ENCODE measurements at regions not wholly inside any gene's neighbourhood (a gene's known extent, or its start where the extent isn't known, plus 50 kb on each side); places are given as distances from the start of the nearest gene placed in this dataset.
"Not testable (repeated sequence)": the region's sequence is repeated elsewhere in the genome, so short reads cannot be mapped to it uniquely, and the experiment has no call there.

GRCh38 chr2:194096402-194096801, 1560.6 kb upstream of the SLC39A10 start:
- ATAC-seq (no peak), DNase-seq (no peak)

- no peak for DNase-seq
- no peak for ATAC-seq
Observed at GRCh38 chr2:194095359-194095758, 1561.7 kb upstream of the SLC39A10 start.

DNA sequence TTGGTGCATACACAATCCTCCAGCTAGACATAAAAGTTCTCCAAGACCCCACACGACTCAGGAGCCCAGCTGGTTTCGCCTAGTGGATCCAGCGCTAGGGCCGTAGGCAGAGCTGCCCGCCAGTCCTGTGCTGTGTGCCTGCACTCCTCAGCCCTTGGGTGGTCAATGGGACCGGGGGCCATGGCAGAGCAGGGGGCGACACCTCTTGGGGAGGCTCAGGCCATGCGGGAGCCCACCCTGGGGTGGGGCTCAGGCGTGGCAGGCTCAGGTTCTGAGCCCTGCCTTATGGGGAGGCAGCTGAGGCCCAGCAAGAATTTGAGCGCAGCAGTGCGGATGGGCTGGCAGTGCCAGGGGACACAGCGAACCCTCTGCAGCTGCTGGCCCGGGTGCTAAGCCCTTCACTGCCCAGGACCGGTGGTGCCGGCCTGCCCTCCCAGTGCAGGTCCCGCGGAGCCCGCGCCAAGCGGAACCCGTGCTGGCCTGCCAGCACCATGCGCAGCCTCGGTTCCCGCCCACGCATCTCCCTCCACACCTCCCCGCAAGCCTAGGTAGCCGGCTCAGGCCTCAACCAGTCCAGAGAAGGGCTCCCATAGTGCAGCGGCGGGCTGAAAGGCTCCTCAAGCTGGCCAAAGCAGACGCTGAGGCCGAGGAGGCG, 1566.6 kb upstream of the SLC39A10 start:
- ATAC-seq: no peak
- DNase-seq: no peak

- DNase-seq (no peak), ATAC-seq (no peak)
Observed at GRCh38 chr2:194087089-194087958, 1569.7 kb upstream of the SLC39A10 start.

DNA sequence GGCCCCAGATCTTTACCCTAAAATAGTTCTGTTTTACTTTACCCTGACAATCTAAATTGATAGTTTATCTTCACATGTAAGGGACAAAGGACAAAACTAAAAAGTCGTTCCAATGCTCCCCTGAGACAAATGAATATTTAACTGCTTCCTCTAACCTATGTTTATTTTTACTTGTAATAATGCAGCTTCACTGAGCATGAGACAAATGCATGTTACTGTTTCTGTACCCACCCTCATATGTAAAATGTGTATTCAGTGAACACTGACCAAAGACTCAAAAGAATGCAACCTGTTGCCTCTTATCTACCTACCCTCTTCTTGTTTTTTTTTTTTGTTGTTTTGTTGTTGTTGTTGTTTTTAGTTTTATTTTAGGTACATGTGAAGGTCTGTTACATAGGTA, 1570.9 kb upstream of the SLC39A10 start:
- DNase-seq: no peak
- ATAC-seq: no peak

DNA sequence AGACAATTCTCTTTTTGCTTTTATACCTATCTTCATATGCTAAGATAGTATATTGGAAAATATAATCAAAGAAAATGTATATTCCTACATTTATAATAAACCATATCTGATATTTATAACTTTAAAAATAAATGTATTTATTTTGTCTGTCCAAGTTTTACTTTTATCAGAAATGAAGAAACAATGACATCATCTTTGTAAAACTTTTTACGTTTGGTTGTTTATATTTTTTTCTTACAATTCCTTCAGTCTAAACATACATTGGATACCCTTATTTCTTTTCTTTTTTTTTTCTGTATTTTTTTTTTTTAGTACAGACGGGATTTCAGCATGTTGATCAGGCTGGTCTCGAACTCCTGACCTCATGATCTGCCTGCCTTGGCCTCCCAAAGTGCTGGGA, 1577.0 kb upstream of the SLC39A10 start:
- no peak for ATAC-seq
- DNase-seq: no peak

DNA sequence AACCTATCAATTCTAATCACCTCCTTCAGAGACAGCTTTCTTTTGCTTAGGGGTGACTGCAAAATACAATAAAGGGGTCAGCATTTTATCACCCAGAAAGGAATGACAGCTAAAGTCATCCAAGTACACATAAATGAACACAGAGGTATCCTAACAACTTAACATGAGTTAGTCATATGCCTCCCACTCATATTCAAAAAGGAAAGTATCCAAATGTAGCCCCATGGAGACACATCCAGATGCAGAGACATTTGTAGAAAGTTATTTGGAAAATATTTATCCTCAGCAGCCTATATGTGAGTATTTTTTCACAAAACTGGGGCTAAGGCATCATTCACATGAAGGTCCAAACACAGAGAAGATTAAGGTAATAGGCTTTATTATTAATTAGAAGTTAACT, 1579.7 kb upstream of the SLC39A10 start:
- no peak for ATAC-seq
- DNase-seq: no peak

DNA sequence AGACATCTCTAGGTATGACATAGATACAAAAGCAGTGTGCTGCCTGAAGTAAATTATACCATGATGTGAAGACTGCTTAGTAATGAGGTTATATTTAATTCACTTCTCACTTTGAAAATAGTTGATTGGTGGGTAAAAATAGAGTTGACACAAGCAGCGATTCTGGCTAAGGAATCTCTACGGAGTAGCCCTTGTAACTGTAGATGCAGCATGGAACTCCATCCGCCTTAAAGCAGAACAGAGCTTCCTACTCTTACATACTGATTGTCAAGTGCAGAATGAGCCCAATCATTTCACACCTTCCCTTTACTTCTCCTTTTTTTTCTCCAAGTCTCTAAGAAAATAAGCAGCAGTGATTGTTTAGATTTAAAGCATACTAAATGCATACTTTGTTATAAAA, 1594.6 kb upstream of the SLC39A10 start:
- no peak for DNase-seq
- no peak for ATAC-seq

DNA sequence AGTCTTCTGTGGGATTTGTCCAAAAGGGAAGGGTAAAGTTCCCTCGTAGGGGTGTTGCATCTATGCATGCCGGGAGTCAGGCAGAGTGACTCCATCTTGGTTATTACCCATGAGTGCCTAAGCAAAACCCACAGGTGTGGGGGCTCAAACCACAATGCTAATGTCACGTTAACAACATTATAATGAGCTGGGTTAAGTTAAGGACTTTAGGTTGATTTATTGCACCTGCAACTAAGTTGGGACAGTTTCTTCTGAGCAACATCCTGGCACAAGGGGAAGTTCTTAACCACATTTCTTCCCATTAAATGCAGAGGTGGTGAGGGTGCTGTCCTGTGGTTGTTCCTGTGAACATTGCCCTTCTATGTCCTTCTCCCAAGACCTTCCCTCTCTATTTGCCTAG, 1596.8 kb upstream of the SLC39A10 start:
- ATAC-seq (no peak), DNase-seq (no peak)

DNA sequence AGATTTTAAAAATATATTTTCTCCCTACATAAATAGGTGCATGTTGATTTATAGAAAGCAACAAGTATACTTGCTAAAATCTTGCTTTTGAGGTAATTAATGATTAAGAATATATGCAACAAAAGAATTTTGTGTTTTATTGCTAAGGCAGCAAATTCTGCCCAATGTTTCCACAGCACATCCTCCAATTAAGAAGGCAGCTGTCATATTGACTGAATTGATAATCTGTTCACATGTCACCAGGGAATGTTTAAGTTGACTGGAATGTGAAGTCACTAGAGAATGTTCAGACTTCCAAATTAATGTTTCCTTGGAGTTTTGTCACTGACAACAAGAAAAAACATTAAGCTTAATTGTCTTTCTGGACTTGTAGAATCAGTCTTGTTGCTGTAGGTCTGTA, 1602.7 kb upstream of the SLC39A10 start:
- ATAC-seq (no peak), DNase-seq (no peak)

GRCh38 chr2:194044321-194044720, 1612.7 kb upstream of the SLC39A10 start:
- DNase-seq: no peak
- ATAC-seq: no peak

- DNase-seq, ATAC-seq: not testable (repeated sequence)
Observed at GRCh38 chr2:194021130-194021529, 1635.9 kb upstream of the SLC39A10 start.

DNA sequence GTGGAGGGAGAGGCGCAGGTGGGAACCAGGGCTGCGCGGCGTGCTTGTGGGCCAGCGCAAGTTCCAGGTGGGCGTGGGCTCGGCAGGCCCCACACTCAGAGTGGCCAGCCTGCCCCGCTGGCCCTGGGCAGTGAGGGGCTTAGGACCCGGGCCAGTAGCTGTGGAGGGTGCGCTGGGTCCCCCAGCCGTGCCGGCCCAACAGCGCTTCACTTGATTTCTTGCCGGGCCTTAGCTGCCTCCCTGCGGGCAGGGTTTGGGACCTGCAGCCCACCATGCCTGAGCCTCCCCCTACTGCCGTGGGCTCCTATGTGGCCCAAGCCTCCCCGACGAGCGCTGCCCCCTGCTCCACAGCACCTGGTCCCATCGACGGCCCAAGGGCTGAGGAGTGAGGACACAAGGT, 1636.9 kb upstream of the SLC39A10 start:
- ATAC-seq: no peak
- no peak for DNase-seq

GRCh38 chr2:194015751-194016150, 1641.3 kb upstream of the SLC39A10 start:
- no peak for DNase-seq

GRCh38 chr2:194014639-194015038, 1642.4 kb upstream of the SLC39A10 start:
- ATAC-seq (no peak), DNase-seq (no peak)

More at GRCh38 chr2:194015751-194016150, 1641.3 kb upstream of the SLC39A10 start:
- ATAC-seq: no peak

GRCh38 chr2:194004590-194005206, 1652.3 kb upstream of the SLC39A10 start:
- DNase-seq: no peak
- no peak for ATAC-seq

DNA sequence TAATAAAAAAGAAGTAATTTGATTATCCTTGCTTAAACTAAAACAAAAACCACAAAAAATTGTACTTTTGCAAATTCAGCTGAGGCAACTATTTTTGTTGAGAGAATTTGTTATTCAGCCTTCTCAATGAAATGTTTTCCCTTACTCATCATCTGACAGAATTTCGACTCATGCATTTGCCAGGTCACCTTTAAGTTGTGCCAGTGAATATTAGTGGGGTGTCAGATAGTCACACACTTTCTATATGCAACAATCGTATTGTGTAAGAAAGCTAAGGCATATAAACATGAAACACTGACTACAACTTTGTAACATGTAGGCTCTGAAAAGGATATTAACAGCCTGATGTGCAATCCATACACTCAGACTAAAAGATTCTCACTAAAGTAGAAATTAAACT, 1653.1 kb upstream of the SLC39A10 start:
- no peak for ATAC-seq
- no peak for DNase-seq

- ATAC-seq (no peak), DNase-seq (no peak)
Observed at GRCh38 chr2:194002699-194003368, 1654.2 kb upstream of the SLC39A10 start.

- no peak for DNase-seq
- no peak for ATAC-seq
Observed at GRCh38 chr2:193990868-193991267, 1666.2 kb upstream of the SLC39A10 start.

GRCh38 chr2:193989645-193990044, 1667.4 kb upstream of the SLC39A10 start:
- ATAC-seq: no peak

GRCh38 chr2:193988784-193989183, 1668.2 kb upstream of the SLC39A10 start:
- DNase-seq (no peak), ATAC-seq (no peak)

More at GRCh38 chr2:193989645-193990044, 1667.4 kb upstream of the SLC39A10 start:
- DNase-seq: no peak

DNA sequence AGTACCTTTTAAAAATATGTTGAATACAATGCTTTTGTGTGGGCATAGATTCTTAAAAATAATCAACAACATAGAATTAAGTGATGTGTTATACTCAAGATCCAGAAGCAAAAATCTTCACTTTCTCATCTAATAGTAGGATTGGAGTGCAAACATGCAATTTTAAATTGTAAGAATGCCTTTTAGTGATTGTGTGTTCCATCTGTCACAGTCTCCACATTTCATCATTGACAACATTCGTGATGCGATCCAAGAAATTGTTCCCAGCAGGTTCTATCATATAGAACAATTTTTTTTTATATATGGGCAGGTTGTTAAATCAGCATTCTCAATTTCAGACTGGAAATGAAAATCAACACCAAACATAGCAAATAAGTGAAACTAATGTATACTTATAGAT, 1671.8 kb upstream of the SLC39A10 start:
- ATAC-seq: no peak
- no peak for DNase-seq

- ATAC-seq (no peak), DNase-seq (no peak)
Observed at GRCh38 chr2:193980599-193980998, 1676.4 kb upstream of the SLC39A10 start.

Data from stimulated activated naive CD8-positive, alpha-beta T cell treated with anti-CD3 and anti-CD28 coated beads, Interleukin-15, Interleukin-2, amounts not matched to agents 100 U/mL and 50 U/mL, for 24 hours (primary cell).